GM12878 (cell line): ENCODE measurements at regions not wholly inside any gene's neighbourhood (a gene's known extent, or its start where the extent isn't known, plus 50 kb on each side); places are given as distances from the start of the nearest gene placed in this dataset.

Experiments
- ATF7 ChIP-seq: fragments of 450-650 bp; IDR thresholded peaks from 2 replicates; pipeline ENCODE4 v1.6.1; 2016; ENCODE audit warnings: low read depth, mild to moderate bottlenecking
- BMI1 ChIP-seq: fragments of 450-650 bp; IDR thresholded peaks from 2 replicates; pipeline ENCODE4 v1.6.1; 2016; ENCODE audit warnings: mild to moderate bottlenecking, moderate library complexity, borderline replicate concordance
- HDAC6 ChIP-seq: fragments of 200-600 bp; sonication (generic); IDR thresholded peaks from one replicate; pipeline ENCODE4 v1.8.0; 2017; ENCODE audit warnings: antibody characterized with exemption; ENCODE audit not compliant: unreplicated experiment
- MYC ChIP-seq: IDR thresholded peaks from 2 replicates; pipeline ENCODE4 v1.6.1; 2011; ENCODE audit warnings: mild to moderate bottlenecking, low read length, moderate library complexity, inconsistent platforms; ENCODE audit not compliant: insufficient read depth, insufficient replicate concordance, insufficient read length, severe bottlenecking
- POLR2A ChIP-seq: IDR thresholded peaks from 2 replicates; pipeline ENCODE4 v1.6.1; 2011; ENCODE audit warnings: low read depth, mild to moderate bottlenecking, low read length
- SP1 ChIP-seq: IDR thresholded peaks from one replicate; pipeline ENCODE4 v1.6.1; 2011; ENCODE audit warnings: low read depth, low read length
- TF ChIP-seq, protein P1 (sequence below): fragments of 450-650 bp; IDR thresholded peaks from 2 replicates; pipeline ENCODE4 v1.6.1; 2017; ENCODE audit warnings: mild to moderate bottlenecking, low read depth, inconsistent platforms; ENCODE audit not compliant: poor library complexity, severe bottlenecking
- TF ChIP-seq, protein P2 (sequence below), 3 experiments: IDR thresholded peaks in 2 of 3; conservative IDR thresholded peaks in 1 of 3; 2 replicates each; pipeline ENCODE4 v1.5.1; 2011; ENCODE audit warnings: low read depth in 3 of 3, low read length in 3 of 3, mild to moderate bottlenecking in 3 of 3, control low read depth in 2 of 3, moderate library complexity in 2 of 3, inconsistent platforms in 1 of 3, mixed read lengths in 1 of 3; ENCODE audit not compliant: control insufficient read depth in 2 of 3, insufficient read depth in 1 of 3; ENCODE audit errors: extremely low read depth in 1 of 3

- TF ChIP-seq SP1 (no peak), MYC (no peak), HDAC6 (no peak), POLR2A (no peak), BMI1 (no peak), ATF7 (no peak)
- TF ChIP-seq, protein P1, sequence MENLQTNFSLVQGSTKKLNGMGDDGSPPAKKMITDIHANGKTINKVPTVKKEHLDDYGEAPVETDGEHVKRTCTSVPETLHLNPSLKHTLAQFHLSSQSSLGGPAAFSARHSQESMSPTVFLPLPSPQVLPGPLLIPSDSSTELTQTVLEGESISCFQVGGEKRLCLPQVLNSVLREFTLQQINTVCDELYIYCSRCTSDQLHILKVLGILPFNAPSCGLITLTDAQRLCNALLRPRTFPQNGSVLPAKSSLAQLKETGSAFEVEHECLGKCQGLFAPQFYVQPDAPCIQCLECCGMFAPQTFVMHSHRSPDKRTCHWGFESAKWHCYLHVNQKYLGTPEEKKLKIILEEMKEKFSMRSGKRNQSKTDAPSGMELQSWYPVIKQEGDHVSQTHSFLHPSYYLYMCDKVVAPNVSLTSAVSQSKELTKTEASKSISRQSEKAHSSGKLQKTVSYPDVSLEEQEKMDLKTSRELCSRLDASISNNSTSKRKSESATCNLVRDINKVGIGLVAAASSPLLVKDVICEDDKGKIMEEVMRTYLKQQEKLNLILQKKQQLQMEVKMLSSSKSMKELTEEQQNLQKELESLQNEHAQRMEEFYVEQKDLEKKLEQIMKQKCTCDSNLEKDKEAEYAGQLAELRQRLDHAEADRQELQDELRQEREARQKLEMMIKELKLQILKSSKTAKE: no peak
- TF ChIP-seq, protein P2, sequence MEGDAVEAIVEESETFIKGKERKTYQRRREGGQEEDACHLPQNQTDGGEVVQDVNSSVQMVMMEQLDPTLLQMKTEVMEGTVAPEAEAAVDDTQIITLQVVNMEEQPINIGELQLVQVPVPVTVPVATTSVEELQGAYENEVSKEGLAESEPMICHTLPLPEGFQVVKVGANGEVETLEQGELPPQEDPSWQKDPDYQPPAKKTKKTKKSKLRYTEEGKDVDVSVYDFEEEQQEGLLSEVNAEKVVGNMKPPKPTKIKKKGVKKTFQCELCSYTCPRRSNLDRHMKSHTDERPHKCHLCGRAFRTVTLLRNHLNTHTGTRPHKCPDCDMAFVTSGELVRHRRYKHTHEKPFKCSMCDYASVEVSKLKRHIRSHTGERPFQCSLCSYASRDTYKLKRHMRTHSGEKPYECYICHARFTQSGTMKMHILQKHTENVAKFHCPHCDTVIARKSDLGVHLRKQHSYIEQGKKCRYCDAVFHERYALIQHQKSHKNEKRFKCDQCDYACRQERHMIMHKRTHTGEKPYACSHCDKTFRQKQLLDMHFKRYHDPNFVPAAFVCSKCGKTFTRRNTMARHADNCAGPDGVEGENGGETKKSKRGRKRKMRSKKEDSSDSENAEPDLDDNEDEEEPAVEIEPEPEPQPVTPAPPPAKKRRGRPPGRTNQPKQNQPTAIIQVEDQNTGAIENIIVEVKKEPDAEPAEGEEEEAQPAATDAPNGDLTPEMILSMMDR (IDR thresholded peaks at IDR 0.05 in 2 of 3, conservative IDR thresholded peaks at IDR 0.05 in 1 of 3; ENCODE audit: control insufficient read depth in 2 of 3, extremely low read depth in 1 of 3, insufficient read depth in 1 of 3, low read depth in 3 of 3, low read length in 3 of 3): no peak
Measured at GRCh38 chr3:17846466-17846865, 104.0 kb upstream of the TBC1D5 start.
